Large intestine (tissue), 3 donors: ENCODE measurements at regions not wholly inside any gene's neighbourhood (a gene's known extent, or its start where the extent isn't known, plus 50 kb on each side); places are given as distances from the start of the nearest gene placed in this dataset.
A peak's percentile ranks its signal among the peaks of the same experiment; 100 is the strongest.
"Not testable (repeated sequence)": the region's sequence is repeated elsewhere in the genome, so short reads cannot be mapped to it uniquely, and the experiment has no call there.

ENCODE experiments used
- DNase-seq, 2 donors: peaks; one replicate each; pipeline versions ENCODE4 v3.0.0 to v3.0.0-alpha.2; 2013
- H3K27ac ChIP-seq: one replicate; pipeline ENCODE4 v1.5.1; 2013; ENCODE audit warnings: low read length
- H3K27me3 ChIP-seq: 2 replicates; pipeline ENCODE4 v1.6.1; 2013; ENCODE audit warnings: low read length; ENCODE audit not compliant: control insufficient read depth, insufficient read depth
- H3K36me3 ChIP-seq: 2 replicates; pipeline ENCODE4 v1.6.1; 2013; ENCODE audit warnings: low read length; ENCODE audit not compliant: control insufficient read depth, insufficient read depth
- H3K4me1 ChIP-seq: one replicate; pipeline ENCODE4 v1.6.1; 2013; ENCODE audit warnings: low read length; ENCODE audit not compliant: control insufficient read depth, insufficient read depth
- H3K4me3 ChIP-seq: one replicate; pipeline ENCODE4 v1.5.1; 2013; ENCODE audit warnings: low read length
- H3K9me3 ChIP-seq: one replicate; pipeline ENCODE4 v1.6.1; 2013; ENCODE audit warnings: mild to moderate bottlenecking, low read depth, low read length, moderate library complexity; ENCODE audit not compliant: control insufficient read depth
- WGBS: methylation state at CpG from one replicate; pipeline ENCODE4 v1.1.5; 2013; ENCODE audit warnings: low lambda C conversion rate; ENCODE audit not compliant: insufficient coverage; 5-methylcytosine and 5-hydroxymethylcytosine counted together

- Histone ChIP-seq H3K4me3 (no peak overlapping the region), H3K36me3 (no peaks in the 10 kb centered on the region), H3K4me1 (no peaks in the 10 kb centered on the region), H3K9me3 (no peaks in the 10 kb centered on the region), H3K27ac (no peak overlapping the region), H3K27me3 (no peaks in the 10 kb centered on the region)
- no peak for DNase-seq
These were observed 1347.2 kb downstream of the NLGN4Y start for GRCh38 chrY:15871570-15871969.

GRCh38 chrY:15875881-15876280, 1351.6 kb downstream of the NLGN4Y start:
- not testable (repeated sequence) for H3K4me1 ChIP-seq, H3K9me3 ChIP-seq

GRCh38 chrY:15903524-15903923, 1379.2 kb downstream of the NLGN4Y start:
- H3K27ac ChIP-seq, H3K4me1 ChIP-seq, H3K36me3 ChIP-seq, H3K9me3 ChIP-seq, H3K4me3 ChIP-seq, DNase-seq, H3K27me3 ChIP-seq: not testable (repeated sequence)
- no CpG with 5 or more reads among the region's 4 CpGs for WGBS

More at GRCh38 chrY:15875881-15876280, 1351.6 kb downstream of the NLGN4Y start:
- not testable (repeated sequence) for H3K27ac ChIP-seq, H3K36me3 ChIP-seq, H3K4me3 ChIP-seq, H3K27me3 ChIP-seq, DNase-seq
- WGBS, result no CpG with 5 or more reads among the region's 4 CpGs

GRCh38 chrY:15905557-15905956, 1381.2 kb downstream of the NLGN4Y start:
- Histone ChIP-seq H3K4me1 (no peaks in the 10 kb centered on the region), H3K27me3 (no peaks in the 10 kb centered on the region), H3K36me3 (no peaks in the 10 kb centered on the region), H3K9me3 (no peaks in the 10 kb centered on the region), H3K4me3 (no peak overlapping the region), H3K27ac (no peak overlapping the region)
- no CpG with 5 or more reads among the region's 2 CpGs for WGBS
- no peak for DNase-seq

GRCh38 chrY:15926499-15926898, 1402.2 kb downstream of the NLGN4Y start:
- H3K27ac ChIP-seq, result no peak overlapping the region
- H3K9me3 ChIP-seq, result no peaks in the 10 kb centered on the region
- no peaks in the 10 kb centered on the region for H3K4me1 ChIP-seq
- H3K4me3 ChIP-seq, result no peak overlapping the region
- DNase-seq, result peak in 1 of 2 donors; percentile 21
- H3K27me3 ChIP-seq, result no peaks in the 10 kb centered on the region
- H3K36me3 ChIP-seq, result no peaks in the 10 kb centered on the region
- no CpG with 5 or more reads among the region's 2 CpGs for WGBS

GRCh38 chrY:15938791-15939190, 1414.5 kb downstream of the NLGN4Y start:
- Histone ChIP-seq H3K27ac (no peak overlapping the region), H3K9me3 (no peaks in the 10 kb centered on the region), H3K36me3 (no peaks in the 10 kb centered on the region), H3K4me3 (no peak overlapping the region), H3K4me1 (no peaks in the 10 kb centered on the region), H3K27me3 (no peaks in the 10 kb centered on the region)
- no peak for DNase-seq

GRCh38 chrY:15951041-15951440, 1426.7 kb downstream of the NLGN4Y start:
- Histone ChIP-seq H3K27me3 (no peaks in the 10 kb centered on the region), H3K4me1 (no peaks in the 10 kb centered on the region), H3K9me3 (no peaks in the 10 kb centered on the region), H3K27ac (no peak overlapping the region), H3K4me3 (no peak overlapping the region), H3K36me3 (no peaks in the 10 kb centered on the region)
- no CpG with 5 or more reads among the region's 4 CpGs for WGBS
- DNase-seq, result no peak

- no peak overlapping the region for H3K4me3 ChIP-seq
- no peaks in the 10 kb centered on the region for H3K36me3 ChIP-seq
- H3K27me3 ChIP-seq, result no peaks in the 10 kb centered on the region
- no CpG with 5 or more reads among the region's 2 CpGs for WGBS
- DNase-seq, result no peak
- H3K27ac ChIP-seq, result no peak overlapping the region
- H3K9me3 ChIP-seq, result no peaks in the 10 kb centered on the region
- H3K4me1 ChIP-seq, result no peaks in the 10 kb centered on the region
These were observed 1444.5 kb downstream of the NLGN4Y start for GRCh38 chrY:15968800-15969199.

- no peak overlapping the region for H3K27ac ChIP-seq
- H3K36me3 ChIP-seq, result no peaks in the 10 kb centered on the region
- H3K9me3 ChIP-seq, result no peaks in the 10 kb centered on the region
- no peak overlapping the region for H3K4me3 ChIP-seq
- WGBS, result 100% methylated on average over 1 of the region's 8 CpGs
- DNase-seq, result no peak
- H3K27me3 ChIP-seq, result no peaks in the 10 kb centered on the region
- no peaks in the 10 kb centered on the region for H3K4me1 ChIP-seq
These were observed 1448.9 kb downstream of the NLGN4Y start for GRCh38 chrY:15973200-15973599.

- no peak overlapping the region for H3K4me3 ChIP-seq
- H3K27ac ChIP-seq, result no peak overlapping the region
- WGBS, result no CpG with 5 or more reads among the region's 4 CpGs
- no peak for DNase-seq
- H3K27me3 ChIP-seq, result no peaks in the 10 kb centered on the region
- H3K4me1 ChIP-seq, result no peaks in the 10 kb centered on the region
- no peaks in the 10 kb centered on the region for H3K9me3 ChIP-seq
- no peaks in the 10 kb centered on the region for H3K36me3 ChIP-seq
These were observed 1452.4 kb downstream of the NLGN4Y start for GRCh38 chrY:15976771-15977170.

GRCh38 chrY:15978503-15978902, 1454.2 kb downstream of the NLGN4Y start:
- Histone ChIP-seq H3K4me1 (no peaks in the 10 kb centered on the region), H3K9me3 (no peaks in the 10 kb centered on the region), H3K27ac (no peak overlapping the region), H3K36me3 (no peaks in the 10 kb centered on the region), H3K27me3 (no peaks in the 10 kb centered on the region), H3K4me3 (no peak overlapping the region)
- DNase-seq, result peak in 1 of 2 donors; percentile 8
- no CpG with 5 or more reads among the region's 3 CpGs for WGBS
